Muscle layer of colon (tissue), 2 donors: ENCODE measurements at regions not wholly inside any gene's neighbourhood (a gene's known extent, or its start where the extent isn't known, plus 50 kb on each side); places are given as distances from the start of the nearest gene placed in this dataset.

Experiments used
- H3K27ac ChIP-seq: one replicate; pipeline ENCODE4 v1.7.0; 2013; ENCODE audit warnings: low read depth, mild to moderate bottlenecking, low read length, moderate library complexity
- H3K27me3 ChIP-seq, 2 donors: one replicate each; pipeline ENCODE4 v1.7.0; 2013; ENCODE audit warnings: low read length in 2 of 2, mild to moderate bottlenecking in 2 of 2; ENCODE audit not compliant: insufficient read depth in 2 of 2, control insufficient read depth in 1 of 2
- H3K36me3 ChIP-seq: one replicate; pipeline ENCODE4 v1.7.0; 2013; ENCODE audit warnings: mild to moderate bottlenecking, low read length; ENCODE audit not compliant: insufficient read depth
- H3K4me1 ChIP-seq: one replicate; pipeline ENCODE4 v1.7.0; 2013; ENCODE audit warnings: mild to moderate bottlenecking, low read length; ENCODE audit not compliant: insufficient read depth
- H3K4me3 ChIP-seq, 2 donors: one replicate each; pipeline ENCODE4 v1.7.0; 2013; ENCODE audit warnings: low read length in 2 of 2, low read depth in 1 of 2, mild to moderate bottlenecking in 1 of 2, moderate library complexity in 1 of 2
- H3K9ac ChIP-seq: one replicate; pipeline ENCODE4 v1.7.0; 2013; ENCODE audit warnings: low read length
- H3K9me3 ChIP-seq: one replicate; pipeline ENCODE4 v1.7.0; 2013; ENCODE audit warnings: mild to moderate bottlenecking, low read length
- donor health status: abdominal sarcoma.
- donor health status: Adenocarcinoma of cecum.

DNA sequence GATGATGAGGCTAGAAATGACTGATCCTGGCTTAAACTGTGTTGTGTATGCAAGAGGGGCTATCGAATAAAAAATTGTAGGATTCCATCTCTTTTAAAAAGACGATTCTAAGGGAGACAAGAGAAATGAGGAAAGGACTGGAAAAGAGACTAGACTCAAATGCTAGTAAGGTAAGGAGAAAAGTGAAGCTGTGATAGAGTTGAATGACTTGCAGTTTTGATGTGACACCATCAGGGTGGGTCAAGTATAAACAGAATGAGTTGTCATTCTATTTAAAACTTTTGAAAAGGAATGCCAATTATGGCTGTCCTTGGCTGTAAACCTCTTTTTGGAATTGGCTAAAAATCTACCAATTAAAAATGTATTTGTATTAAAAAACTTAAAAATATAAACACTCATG, 184.5 kb upstream of the PHF14 start:
- H3K9ac ChIP-seq, result no peak overlapping the region
- H3K9me3 ChIP-seq, result no peaks in the 10 kb centered on the region
- H3K4me3 ChIP-seq, result no peak overlapping the region
- H3K27ac ChIP-seq, result no peak overlapping the region
- H3K36me3 ChIP-seq, result no peaks in the 10 kb centered on the region
- H3K27me3 ChIP-seq, result no peaks in the 10 kb centered on the region
- no peaks in the 10 kb centered on the region for H3K4me1 ChIP-seq

- H3K27me3 ChIP-seq, result no peaks in the 10 kb centered on the region
- H3K4me3 ChIP-seq, result no peak overlapping the region
- H3K9me3 ChIP-seq, result no peaks in the 10 kb centered on the region
- H3K9ac ChIP-seq, result no peak overlapping the region
- no peaks in the 10 kb centered on the region for H3K36me3 ChIP-seq
- no peaks in the 10 kb centered on the region for H3K4me1 ChIP-seq
- no peak overlapping the region for H3K27ac ChIP-seq
Observed at GRCh38 chr7:10790910-10791309, 182.8 kb upstream of the PHF14 start.

DNA sequence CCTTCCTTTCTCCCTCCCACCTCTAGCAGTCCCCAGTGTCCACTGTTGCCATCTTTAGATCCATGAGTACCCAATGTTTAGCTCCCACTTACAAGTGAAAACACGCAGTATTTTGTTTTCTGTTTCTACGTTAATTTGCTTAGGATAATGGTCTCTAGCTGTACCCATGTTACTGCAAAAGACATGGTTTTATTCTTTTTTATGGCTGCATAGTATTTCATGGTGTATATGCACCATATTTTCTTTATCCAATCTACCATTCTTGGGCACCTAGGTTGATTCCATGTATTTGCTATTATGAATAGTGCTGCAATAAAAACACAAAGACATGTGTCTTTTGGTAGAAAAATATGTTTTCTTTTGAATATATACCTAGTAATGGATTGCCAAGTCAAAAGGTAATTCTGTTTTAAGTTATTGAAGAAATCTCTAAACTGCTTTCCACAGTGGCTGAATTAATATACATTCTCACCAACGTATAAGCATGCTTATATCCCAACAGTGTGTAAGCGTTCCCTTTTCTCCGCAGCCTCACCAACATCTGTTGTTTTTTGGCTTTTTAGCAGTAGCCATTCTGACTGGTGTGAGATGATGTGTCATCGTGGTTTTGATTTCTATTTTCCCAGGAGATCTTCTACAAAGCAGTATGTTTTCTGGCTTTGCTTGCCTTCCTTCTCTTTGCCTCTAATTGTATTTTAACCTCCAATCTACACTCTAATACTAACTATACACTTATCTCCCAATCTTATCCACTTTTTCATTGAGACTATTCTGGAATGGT, 179.5 kb upstream of the PHF14 start:
- Histone ChIP-seq H3K9me3 (no peaks in the 10 kb centered on the region), H3K4me1 (no peaks in the 10 kb centered on the region), H3K4me3 (no peak overlapping the region), H3K27me3 (no peaks in the 10 kb centered on the region), H3K36me3 (no peaks in the 10 kb centered on the region), H3K9ac (no peak overlapping the region), H3K27ac (no peak overlapping the region)

GRCh38 chr7:10797157-10797556, 176.5 kb upstream of the PHF14 start:
- Histone ChIP-seq H3K4me3 (no peak overlapping the region), H3K9me3 (no peaks in the 10 kb centered on the region), H3K27me3 (no peaks in the 10 kb centered on the region), H3K36me3 (no peaks in the 10 kb centered on the region), H3K27ac (no peak overlapping the region), H3K9ac (no peak overlapping the region), H3K4me1 (no peaks in the 10 kb centered on the region)

DNA sequence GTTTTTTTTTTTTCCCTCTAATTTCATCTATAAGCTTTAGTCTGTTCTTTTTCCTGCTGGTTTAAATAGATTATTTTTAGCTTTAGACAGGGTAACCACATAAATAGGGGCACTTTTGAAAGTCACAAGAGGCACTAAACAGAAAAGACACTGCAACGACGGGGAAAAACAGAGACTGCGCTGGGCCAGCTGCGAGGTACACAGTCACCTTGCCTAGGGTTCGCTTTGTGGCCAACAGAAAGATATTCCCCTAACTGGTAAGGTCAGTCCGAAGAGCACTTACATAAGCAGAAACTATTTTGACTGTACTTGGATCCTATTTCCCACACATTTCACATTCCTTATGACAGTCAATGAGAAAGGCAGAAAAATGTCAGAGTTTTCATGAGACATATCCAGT, 175.6 kb upstream of the PHF14 start:
- no peaks in the 10 kb centered on the region for H3K36me3 ChIP-seq
- H3K4me3 ChIP-seq, result no peak overlapping the region
- no peak overlapping the region for H3K27ac ChIP-seq
- H3K4me1 ChIP-seq, result no peaks in the 10 kb centered on the region
- no peak overlapping the region for H3K9ac ChIP-seq
- H3K27me3 ChIP-seq, result no peaks in the 10 kb centered on the region
- no peaks in the 10 kb centered on the region for H3K9me3 ChIP-seq

DNA sequence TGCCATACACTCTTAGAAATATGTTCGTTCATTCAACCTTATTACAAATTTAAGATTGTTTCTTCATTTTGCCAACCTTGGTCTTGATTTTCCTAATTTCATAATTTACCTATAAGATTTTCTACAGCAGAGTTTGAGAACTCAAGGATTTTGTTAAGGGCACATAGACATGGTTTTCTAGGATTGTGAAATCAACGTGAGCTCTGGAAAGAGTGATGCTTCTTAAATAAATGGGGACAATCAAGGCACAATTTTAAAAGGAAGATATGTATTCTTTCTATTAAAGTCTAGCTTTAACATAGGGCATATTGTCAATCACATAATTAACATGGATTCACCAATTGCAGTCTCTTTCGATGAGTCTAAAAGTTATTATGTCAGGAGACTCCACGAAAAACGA, 174.2 kb upstream of the PHF14 start:
- Histone ChIP-seq H3K36me3 (no peaks in the 10 kb centered on the region), H3K27ac (no peak overlapping the region), H3K4me1 (no peaks in the 10 kb centered on the region), H3K9ac (no peak overlapping the region), H3K4me3 (no peak overlapping the region), H3K9me3 (no peaks in the 10 kb centered on the region), H3K27me3 (no peaks in the 10 kb centered on the region)

- Histone ChIP-seq H3K9me3 (no peaks in the 10 kb centered on the region), H3K27me3 (no peaks in the 10 kb centered on the region), H3K36me3 (no peaks in the 10 kb centered on the region), H3K9ac (no peak overlapping the region), H3K27ac (no peak overlapping the region), H3K4me3 (no peak overlapping the region), H3K4me1 (no peaks in the 10 kb centered on the region)
Observed at GRCh38 chr7:10802011-10802410, 171.7 kb upstream of the PHF14 start.

DNA sequence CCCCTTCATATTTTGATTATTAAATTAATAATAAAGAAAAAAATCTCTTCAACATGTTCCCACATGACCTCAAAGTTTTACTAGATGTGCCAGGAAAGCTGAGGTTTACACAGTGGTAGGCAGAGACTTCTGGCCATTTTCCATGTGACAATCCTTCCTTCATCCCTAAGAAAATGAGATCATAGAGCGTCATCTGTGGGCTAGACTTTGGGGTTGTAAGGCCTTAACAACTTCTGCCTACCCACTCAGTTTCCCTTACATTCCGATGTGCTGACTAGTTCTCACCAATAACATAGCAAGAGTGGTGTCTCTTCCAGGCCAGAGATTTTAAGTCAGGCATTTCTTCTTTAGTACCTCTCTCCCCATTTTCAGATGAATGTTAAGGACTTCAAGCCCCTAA, 171.1 kb upstream of the PHF14 start:
- H3K4me1 ChIP-seq, result no peaks in the 10 kb centered on the region
- H3K4me3 ChIP-seq, result no peak overlapping the region
- H3K27ac ChIP-seq, result no peak overlapping the region
- no peaks in the 10 kb centered on the region for H3K9me3 ChIP-seq
- H3K36me3 ChIP-seq, result no peaks in the 10 kb centered on the region
- no peaks in the 10 kb centered on the region for H3K27me3 ChIP-seq
- H3K9ac ChIP-seq, result no peak overlapping the region

DNA sequence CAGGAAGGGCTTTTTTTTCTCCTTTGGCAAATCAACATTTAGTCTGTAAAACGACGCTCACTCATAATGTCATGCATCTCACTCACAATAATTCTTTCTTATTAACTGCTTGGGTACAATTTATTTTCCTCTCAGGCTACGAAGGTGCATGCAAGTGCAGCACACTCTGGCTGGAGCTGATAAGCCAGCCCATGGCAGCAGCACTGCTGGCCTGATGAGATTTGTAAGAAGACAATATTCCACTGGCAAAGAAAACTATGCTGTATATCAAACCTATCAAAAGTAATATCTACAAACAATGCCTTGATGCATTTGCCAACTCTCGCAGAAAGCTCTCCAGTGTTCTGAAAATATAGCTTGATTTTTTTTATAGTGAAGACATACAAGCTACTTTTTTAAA, 170.0 kb upstream of the PHF14 start:
- H3K4me1 ChIP-seq, result no peaks in the 10 kb centered on the region

DNA sequence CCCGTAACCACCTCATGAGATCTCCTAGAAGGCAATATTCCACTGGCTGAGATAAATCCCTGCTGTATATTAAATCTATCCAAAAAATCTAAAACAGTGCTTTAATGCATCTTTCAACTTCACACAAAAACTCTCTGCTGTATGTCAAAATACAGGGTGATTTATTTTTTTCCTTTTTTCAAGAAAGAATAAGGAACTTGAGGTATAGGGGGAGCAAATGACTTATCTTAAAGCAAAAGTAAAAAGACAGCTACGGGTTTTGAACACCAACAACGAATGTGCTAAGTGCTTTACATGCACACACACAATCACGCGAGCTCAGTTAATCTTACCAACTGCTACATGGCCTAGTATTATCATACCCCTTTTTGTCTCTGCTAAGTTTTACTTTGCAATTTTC, 168.9 kb upstream of the PHF14 start:
- H3K4me1 ChIP-seq, result no peaks in the 10 kb centered on the region
- H3K9me3 ChIP-seq, result no peaks in the 10 kb centered on the region
- H3K27ac ChIP-seq, result no peak overlapping the region
- no peaks in the 10 kb centered on the region for H3K27me3 ChIP-seq
- no peak overlapping the region for H3K9ac ChIP-seq
- no peak overlapping the region for H3K4me3 ChIP-seq
- H3K36me3 ChIP-seq, result no peaks in the 10 kb centered on the region

More for the DNA sequence above, 170.0 kb upstream of the PHF14 start:
- Histone ChIP-seq H3K9ac (no peak overlapping the region), H3K4me3 (no peak overlapping the region), H3K27ac (no peak overlapping the region), H3K27me3 (no peaks in the 10 kb centered on the region), H3K9me3 (no peaks in the 10 kb centered on the region), H3K36me3 (no peaks in the 10 kb centered on the region)

DNA sequence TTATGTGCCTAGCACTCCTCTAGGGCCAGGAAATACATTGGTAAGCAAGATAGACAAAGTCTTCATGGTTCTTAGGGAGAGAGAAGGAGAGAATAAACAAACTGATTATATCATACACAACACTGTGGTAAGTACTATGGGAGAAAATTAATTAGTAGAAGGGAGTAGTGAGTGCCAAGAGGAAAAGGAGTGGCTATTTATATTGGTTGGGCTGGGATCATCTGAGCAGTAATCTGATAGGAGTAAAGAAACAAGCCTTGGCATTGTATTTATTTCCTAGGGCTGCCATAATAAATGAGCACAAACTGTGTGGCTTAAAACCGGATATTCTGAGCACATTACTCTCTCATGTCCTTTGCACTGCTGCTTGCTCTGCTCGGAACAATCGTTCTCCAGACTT, 158.1 kb upstream of the PHF14 start:
- H3K27me3 ChIP-seq, result no peaks in the 10 kb centered on the region
- no peak overlapping the region for H3K27ac ChIP-seq
- H3K9ac ChIP-seq, result no peak overlapping the region
- H3K36me3 ChIP-seq, result no peaks in the 10 kb centered on the region
- no peaks in the 10 kb centered on the region for H3K4me1 ChIP-seq
- H3K9me3 ChIP-seq, result no peaks in the 10 kb centered on the region
- H3K4me3 ChIP-seq, result no peak overlapping the region

DNA sequence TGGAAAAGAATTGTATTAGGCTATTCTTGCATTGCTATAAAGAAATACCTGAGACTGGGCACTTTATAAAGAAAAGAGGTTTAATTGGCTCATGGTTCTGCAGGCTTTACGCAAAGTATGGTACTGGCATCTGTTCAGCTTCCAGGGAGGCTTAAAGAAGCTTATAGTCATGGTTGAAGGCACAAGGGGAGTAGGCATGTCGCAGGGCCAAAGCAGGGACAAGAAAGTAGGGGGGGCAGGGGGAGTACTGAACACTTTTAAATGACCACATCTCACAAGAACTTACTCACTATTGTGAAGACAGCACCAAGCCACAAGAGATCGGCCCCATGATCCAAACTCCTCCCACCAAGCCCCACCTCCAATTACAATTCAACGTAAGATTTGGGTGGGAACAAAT, 152.5 kb upstream of the PHF14 start:
- H3K27me3 ChIP-seq, result no peaks in the 10 kb centered on the region
- H3K27ac ChIP-seq, result no peak overlapping the region
- no peak overlapping the region for H3K9ac ChIP-seq
- H3K9me3 ChIP-seq, result no peaks in the 10 kb centered on the region
- no peaks in the 10 kb centered on the region for H3K4me1 ChIP-seq
- H3K36me3 ChIP-seq, result no peaks in the 10 kb centered on the region
- no peak overlapping the region for H3K4me3 ChIP-seq
